ENCODE measurements at regions not wholly inside any gene's neighbourhood (a gene's known extent, or its start where the extent isn't known, plus 50 kb on each side); places are given as distances from the start of the nearest gene placed in this dataset.

DNA sequence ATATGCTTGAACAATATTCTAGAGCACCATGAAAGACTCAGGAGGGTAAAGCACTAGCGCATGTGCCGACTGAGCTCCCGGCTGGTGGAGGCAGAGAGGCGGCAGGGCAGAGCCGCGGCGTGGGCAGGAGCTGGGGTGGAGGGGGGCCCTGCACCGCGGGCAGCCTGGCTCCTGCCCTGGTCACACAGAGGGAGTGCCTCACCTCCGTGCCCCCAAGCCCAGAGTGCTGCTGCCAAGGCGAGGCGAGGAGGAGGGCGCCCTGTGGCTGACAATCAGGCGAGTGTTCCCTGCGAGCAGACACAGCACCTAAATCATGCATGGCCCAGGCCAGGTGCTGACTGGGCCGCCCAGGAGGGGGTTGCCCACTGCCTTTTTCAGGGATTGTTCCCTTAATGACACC lies 105.8 kb upstream of the TNRC6C start:
- TF ChIP-seq CTCF (IDR thresholded peaks at IDR 0.05): no peak
- TF ChIP-seq POLR2A (IDR thresholded peaks at IDR 0.05): no peak
- TF ChIP-seq POLR2AphosphoS5 (IDR thresholded peaks at IDR 0.05): no peak

Data from breast epithelium (tissue), 3 donors.